ENCODE measurements at regions not wholly inside any gene's neighbourhood (a gene's known extent, or its start where the extent isn't known, plus 50 kb on each side); places are given as distances from the start of the nearest gene placed in this dataset.

- H3K36me3 ChIP-seq (replicated peaks) = no peaks in the 10 kb centered on the region
- TF ChIP-seq, protein P1, sequence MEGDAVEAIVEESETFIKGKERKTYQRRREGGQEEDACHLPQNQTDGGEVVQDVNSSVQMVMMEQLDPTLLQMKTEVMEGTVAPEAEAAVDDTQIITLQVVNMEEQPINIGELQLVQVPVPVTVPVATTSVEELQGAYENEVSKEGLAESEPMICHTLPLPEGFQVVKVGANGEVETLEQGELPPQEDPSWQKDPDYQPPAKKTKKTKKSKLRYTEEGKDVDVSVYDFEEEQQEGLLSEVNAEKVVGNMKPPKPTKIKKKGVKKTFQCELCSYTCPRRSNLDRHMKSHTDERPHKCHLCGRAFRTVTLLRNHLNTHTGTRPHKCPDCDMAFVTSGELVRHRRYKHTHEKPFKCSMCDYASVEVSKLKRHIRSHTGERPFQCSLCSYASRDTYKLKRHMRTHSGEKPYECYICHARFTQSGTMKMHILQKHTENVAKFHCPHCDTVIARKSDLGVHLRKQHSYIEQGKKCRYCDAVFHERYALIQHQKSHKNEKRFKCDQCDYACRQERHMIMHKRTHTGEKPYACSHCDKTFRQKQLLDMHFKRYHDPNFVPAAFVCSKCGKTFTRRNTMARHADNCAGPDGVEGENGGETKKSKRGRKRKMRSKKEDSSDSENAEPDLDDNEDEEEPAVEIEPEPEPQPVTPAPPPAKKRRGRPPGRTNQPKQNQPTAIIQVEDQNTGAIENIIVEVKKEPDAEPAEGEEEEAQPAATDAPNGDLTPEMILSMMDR (IDR thresholded peaks at IDR 0.05; ENCODE audit: low read depth, low read length, missing control alignments) = no peak
- in situ Hi-C loops (cut with HindIII; ENCODE audit: low pct_ligation_motif_present, low sequenced_read_pairs) = no loop called here
- no peaks in the 10 kb centered on the region for H3K27me3 ChIP-seq (replicated peaks)
- no peak overlapping the region for H3K4me3 ChIP-seq (ENCODE audit: low read depth, low read length)
- no peak overlapping the region for H3K27ac ChIP-seq
- no peak for DNase-seq
Observed at GRCh38 chr9:135033487-135033886, 54.0 kb upstream of the OLFM1 start.

- H3K27me3 ChIP-seq (replicated peaks) = no peaks in the 10 kb centered on the region
- in situ Hi-C loops (cut with HindIII; ENCODE audit: low pct_ligation_motif_present, low sequenced_read_pairs) = no loop called here
Observed at GRCh38 chr9:135034106-135034505, 53.4 kb upstream of the OLFM1 start.

DNA sequence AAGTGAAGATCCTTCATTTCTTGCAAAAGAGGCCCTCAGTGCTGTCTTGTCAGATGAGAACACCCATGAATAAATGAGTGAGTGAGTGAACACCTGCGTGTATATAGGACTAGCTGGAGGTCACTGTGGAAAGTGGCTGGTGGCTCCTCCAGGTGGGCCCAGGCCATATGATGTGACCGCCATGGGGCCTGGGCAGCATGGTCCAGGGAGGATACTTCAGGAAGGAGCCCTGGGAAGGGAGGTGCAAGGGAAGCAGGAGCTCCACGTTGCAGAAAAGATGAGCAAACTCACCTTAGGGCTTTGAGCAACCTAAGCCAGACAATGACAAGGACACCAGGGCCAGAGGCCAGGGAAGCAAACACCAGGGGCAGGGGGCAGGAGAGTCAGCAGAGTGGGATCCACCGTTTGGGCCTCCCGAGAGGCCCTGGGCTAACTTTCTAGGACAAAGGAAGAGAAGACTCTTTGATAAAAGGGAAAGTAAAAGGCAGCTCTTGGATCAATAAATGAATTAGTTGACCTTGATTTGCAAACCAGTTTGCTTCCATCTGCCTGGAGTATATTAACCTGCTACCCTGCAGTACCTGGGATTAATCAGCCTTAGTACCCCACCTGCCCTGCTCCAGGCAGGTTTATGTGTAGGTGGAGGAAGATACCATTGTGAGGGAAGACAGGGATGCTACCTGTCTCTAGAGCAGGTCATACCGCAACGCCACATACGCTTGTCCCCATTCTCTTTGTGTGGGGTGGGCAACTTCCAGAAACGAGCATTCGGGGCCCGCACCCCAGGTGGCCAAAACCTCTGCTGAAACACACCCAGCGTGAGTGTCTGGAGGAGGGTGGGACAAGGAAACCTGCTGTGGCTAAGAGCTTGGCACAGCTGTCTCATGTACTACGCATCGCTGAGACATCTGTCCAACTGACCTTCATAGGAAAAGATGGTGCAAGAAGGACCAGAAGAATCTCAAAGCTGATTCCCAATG is 51.4 kb upstream of the OLFM1 start:
- H3K36me3 ChIP-seq (replicated peaks) = no peaks in the 10 kb centered on the region
- DNase-seq = no peak
- H3K27me3 ChIP-seq (replicated peaks) = no peaks in the 10 kb centered on the region
- TF ChIP-seq, protein P1 (IDR thresholded peaks at IDR 0.05; ENCODE audit: low read depth, low read length, missing control alignments) = no peak
- H3K4me3 ChIP-seq (ENCODE audit: low read depth, low read length) = no peak overlapping the region
- H3K27ac ChIP-seq = no peak overlapping the region
- in situ Hi-C loops (cut with HindIII; ENCODE audit: low pct_ligation_motif_present, low sequenced_read_pairs) = no loop called here

More at GRCh38 chr9:135034106-135034505, 53.4 kb upstream of the OLFM1 start:
- TF ChIP-seq, protein P1 (IDR thresholded peaks at IDR 0.05; ENCODE audit: low read depth, low read length, missing control alignments) = no peak
- no peak for DNase-seq
- H3K27ac ChIP-seq = no peak overlapping the region
- H3K36me3 ChIP-seq (replicated peaks) = no peaks in the 10 kb centered on the region
- no peak overlapping the region for H3K4me3 ChIP-seq (ENCODE audit: low read depth, low read length)

- in situ Hi-C loops (cut with HindIII; ENCODE audit: low pct_ligation_motif_present, low sequenced_read_pairs) = no loop called here
- H3K27me3 ChIP-seq (replicated peaks) = no peaks in the 10 kb centered on the region
- H3K4me3 ChIP-seq (ENCODE audit: low read depth, low read length) = no peak overlapping the region
- H3K36me3 ChIP-seq (replicated peaks) = no peaks in the 10 kb centered on the region
- TF ChIP-seq, protein P1 (IDR thresholded peaks at IDR 0.05; ENCODE audit: low read depth, low read length, missing control alignments) = no peak
- no peak for DNase-seq
- no peak overlapping the region for H3K27ac ChIP-seq
Observed at GRCh38 chr9:135036861-135037465, 50.5 kb upstream of the OLFM1 start.

DNA sequence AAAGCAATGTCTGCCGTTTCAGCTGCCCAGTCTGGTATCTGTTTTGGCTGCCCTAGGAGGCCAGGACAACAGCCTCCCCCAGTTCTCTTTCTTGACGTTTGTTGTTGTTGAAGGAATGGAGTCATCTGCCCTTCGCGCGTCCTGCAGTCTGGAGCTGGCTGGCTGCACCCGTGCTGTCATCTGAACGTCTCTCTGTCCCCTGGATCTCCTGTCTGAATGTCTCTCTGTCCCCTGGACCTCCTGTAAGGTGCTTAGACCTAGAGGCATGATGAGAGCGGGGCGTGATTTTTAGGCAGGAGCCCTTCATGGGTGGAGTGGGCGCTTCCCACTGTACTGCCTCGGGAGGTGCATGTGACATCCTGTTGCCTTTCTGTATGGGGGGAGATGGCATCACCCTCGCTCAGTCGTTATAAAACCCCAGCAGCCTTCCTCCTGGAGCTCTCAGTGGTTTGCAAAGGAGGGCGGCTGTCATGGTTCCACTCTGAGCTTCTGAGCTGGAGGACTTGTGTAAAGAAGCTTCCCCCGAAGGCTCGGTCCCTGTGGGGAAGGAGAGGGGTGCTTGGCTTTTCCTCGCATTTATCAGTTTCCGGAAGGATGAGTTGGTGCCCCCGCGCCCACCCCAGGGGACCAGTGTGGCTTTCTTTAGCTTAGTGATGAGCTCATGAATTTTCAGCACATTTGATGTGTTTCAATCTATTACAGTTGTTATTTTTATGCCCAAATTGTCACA is 49.8 kb upstream of the OLFM1 start:
- DNase-seq = no peak
- no peak overlapping the region for H3K27ac ChIP-seq
- no peaks in the 10 kb centered on the region for H3K36me3 ChIP-seq (replicated peaks)
- in situ Hi-C loops (cut with HindIII; ENCODE audit: low pct_ligation_motif_present, low sequenced_read_pairs) = no loop called here
- TF ChIP-seq, protein P1 (IDR thresholded peaks at IDR 0.05; ENCODE audit: low read depth, low read length, missing control alignments) = no peak
- no peak overlapping the region for H3K4me3 ChIP-seq (ENCODE audit: low read depth, low read length)
- H3K27me3 ChIP-seq (replicated peaks) = no peaks in the 10 kb centered on the region
